A673 (cell line): ENCODE measurements at regions not wholly inside any gene's neighbourhood (a gene's known extent, or its start where the extent isn't known, plus 50 kb on each side); places are given as distances from the start of the nearest gene placed in this dataset.

Source experiments
- BruUV-seq: library from RNA; stranded (reverse); fragments of 400-500 nt; replicated peaks from 2 replicates; lab custom pipeline; 2021; lab: Mats Ljungman, UMichigan
- CTCF ChIA-PET: fragments of 300-600 bp; sonication (Branson Sonifier 250); formaldehyde crosslinking; loops from one replicate; lab custom pipeline; 2022; ENCODE audit warnings: antibody characterized with exemption; lab: Charles Lee
- POLR2A ChIA-PET: fragments of 300-600 bp; sonication (Branson Sonifier 250); formaldehyde crosslinking; loops from one replicate; lab custom pipeline; 2022; ENCODE audit warnings: antibody characterized with exemption; ENCODE audit not compliant: low non-redundant PET; lab: Charles Lee
- DNase-seq: peaks from one replicate; pipeline ENCODE4 v3.0.0-alpha.2; 2015; ENCODE audit warnings: low spot score
- H3K27ac ChIP-seq: fragments of 200-600 bp; sonication (generic); 2 replicates; pipeline ENCODE4 v1.5.1; 2016; ENCODE audit warnings: mixed run types, low read depth, mild to moderate bottlenecking, mixed read lengths, antibody characterized with exemption, low read length; ENCODE audit not compliant: poor library complexity, severe bottlenecking
- H3K27me3 ChIP-seq: fragments of 200-600 bp; sonication (generic); replicated peaks from 2 replicates; pipeline ENCODE4 v1.6.1; 2017; ENCODE audit warnings: mixed run types, low read depth, mild to moderate bottlenecking, mixed read lengths, antibody characterized with exemption, low read length; ENCODE audit not compliant: insufficient read depth, poor library complexity
- H3K36me3 ChIP-seq: fragments of 200-600 bp; sonication (generic); 2 replicates; pipeline ENCODE4 v1.6.1; 2016; ENCODE audit warnings: mixed run types, mild to moderate bottlenecking, mixed read lengths, antibody characterized with exemption, low read length; ENCODE audit not compliant: insufficient read depth, poor library complexity, severe bottlenecking
- H3K4me1 ChIP-seq: fragments of 200-600 bp; sonication (generic); 2 replicates; pipeline ENCODE4 v1.6.1; 2017; ENCODE audit warnings: mixed run types, mild to moderate bottlenecking, mixed read lengths, antibody characterized with exemption, low read length; ENCODE audit not compliant: insufficient read depth, poor library complexity, severe bottlenecking
- H3K4me3 ChIP-seq: fragments of 200-600 bp; sonication (generic); 2 replicates; pipeline ENCODE4 v1.5.1; 2016; ENCODE audit warnings: low read depth, mixed run types, mild to moderate bottlenecking, mixed read lengths, low read length; ENCODE audit not compliant: poor library complexity, severe bottlenecking
- H3K9me3 ChIP-seq: fragments of 200-600 bp; sonication (generic); 2 replicates; pipeline ENCODE4 v1.6.1; 2016; ENCODE audit warnings: mixed run types, low read depth, mild to moderate bottlenecking, mixed read lengths, antibody characterized with exemption, low read length; ENCODE audit not compliant: poor library complexity, severe bottlenecking
- CTCF ChIP-seq: fragments of 300-800, 200-600 bp; sonication (generic); conservative IDR thresholded peaks from 2 replicates; pipeline ENCODE4 v1.5.1; 2017; ENCODE audit warnings: low read depth, mild to moderate bottlenecking, antibody characterized with exemption, low read length, moderate library complexity, mixed read lengths
- EZH2 ChIP-seq: fragments of 200-600 bp; sonication (generic); IDR thresholded peaks from 2 replicates; pipeline ENCODE4 v1.6.1; 2017; ENCODE audit warnings: borderline replicate concordance, low read depth, mild to moderate bottlenecking, mixed read lengths, antibody characterized with exemption, low read length; ENCODE audit not compliant: poor library complexity, severe bottlenecking
- intact Hi-C: fragments of 100-400 bp; cut with micrococcal nuclease; formaldehyde crosslinking; loops from one replicate; pipeline ENCODE4 v1.10.0; 2022; ENCODE audit not compliant: unreplicated experiment

GRCh38 chr13:40442231-40442630, 224.2 kb downstream of the FOXO1 start:
- intact Hi-C loops: no loop called here
- H3K36me3 ChIP-seq: no peaks in the 10 kb centered on the region
- no peak overlapping the region for H3K27ac ChIP-seq
- H3K4me3 ChIP-seq: no peak overlapping the region
- no TSS peak for BruUV-seq
- DNase-seq: no peak
- H3K27me3 ChIP-seq: no peaks in the 10 kb centered on the region
- no peaks in the 10 kb centered on the region for H3K4me1 ChIP-seq
- TF ChIP-seq EZH2: no peak
- TF ChIP-seq CTCF: no peak
- H3K9me3 ChIP-seq: no peaks in the 10 kb centered on the region
- ChIA-PET CTCF (no interaction called here), POLR2A (no interaction called here)

GRCh38 chr13:40442826-40443225, 223.6 kb downstream of the FOXO1 start:
- intact Hi-C loops: no loop called here
- no peak overlapping the region for H3K27ac ChIP-seq
- H3K4me3 ChIP-seq: no peak overlapping the region
- ChIA-PET CTCF (no interaction called here), POLR2A (no interaction called here)
- H3K9me3 ChIP-seq: no peaks in the 10 kb centered on the region
- no peaks in the 10 kb centered on the region for H3K36me3 ChIP-seq
- TF ChIP-seq CTCF: no peak
- TF ChIP-seq EZH2: no peak
- H3K27me3 ChIP-seq: no peaks in the 10 kb centered on the region
- no peak for DNase-seq
- H3K4me1 ChIP-seq: no peaks in the 10 kb centered on the region
- no TSS peak for BruUV-seq

GRCh38 chr13:40444241-40444640, 222.2 kb downstream of the FOXO1 start:
- no peak for DNase-seq
- Histone ChIP-seq H3K4me1 (no peaks in the 10 kb centered on the region), H3K27ac (no peak overlapping the region), H3K27me3 (no peaks in the 10 kb centered on the region), H3K36me3 (no peaks in the 10 kb centered on the region), H3K4me3 (no peak overlapping the region), H3K9me3 (no peaks in the 10 kb centered on the region)
- intact Hi-C loops: no loop called here
- no peak for TF ChIP-seq EZH2
- TF ChIP-seq CTCF: no peak
- ChIA-PET CTCF (no interaction called here), POLR2A (no interaction called here)
- no TSS peak for BruUV-seq
